ENCODE measurements at regions not wholly inside any gene's neighbourhood (a gene's known extent, or its start where the extent isn't known, plus 50 kb on each side); places are given as distances from the start of the nearest gene placed in this dataset.

GRCh38 chr14:53894456-53894855 is 62.2 kb downstream of the BMP4 start:
- TF ChIP-seq HDAC2 (IDR thresholded peaks at IDR 0.05; ENCODE audit: borderline replicate concordance in 1 of 2, low read depth in 2 of 2, low read length in 2 of 2) (no peak), CTCF (IDR thresholded peaks at IDR 0.05; ENCODE audit: control extremely low read depth in 1 of 3, insufficient read depth in 1 of 3, low read depth in 1 of 3, low read length in 3 of 3) (no peak), POLR2AphosphoS5 (IDR thresholded peaks at IDR 0.05; ENCODE audit: low read depth, low read length) (no peak)

Data from H1 (cell line).